ENCODE measurements at regions not wholly inside any gene's neighbourhood (a gene's known extent, or its start where the extent isn't known, plus 50 kb on each side); places are given as distances from the start of the nearest gene placed in this dataset.

GRCh38 chr1:218677026-218677425 lies 331.9 kb downstream of the TGFB2 start:
- DNase-seq (ENCODE audit: low read depth in 2 of 2) = no peak

GRCh38 chr1:218679391-218679790 lies 334.3 kb downstream of the TGFB2 start:
- no peak for DNase-seq (ENCODE audit: low read depth in 2 of 2)

- no peak for DNase-seq (ENCODE audit: low read depth in 2 of 2)
Observed at GRCh38 chr1:218679988-218680748, 335.0 kb downstream of the TGFB2 start.

DNA sequence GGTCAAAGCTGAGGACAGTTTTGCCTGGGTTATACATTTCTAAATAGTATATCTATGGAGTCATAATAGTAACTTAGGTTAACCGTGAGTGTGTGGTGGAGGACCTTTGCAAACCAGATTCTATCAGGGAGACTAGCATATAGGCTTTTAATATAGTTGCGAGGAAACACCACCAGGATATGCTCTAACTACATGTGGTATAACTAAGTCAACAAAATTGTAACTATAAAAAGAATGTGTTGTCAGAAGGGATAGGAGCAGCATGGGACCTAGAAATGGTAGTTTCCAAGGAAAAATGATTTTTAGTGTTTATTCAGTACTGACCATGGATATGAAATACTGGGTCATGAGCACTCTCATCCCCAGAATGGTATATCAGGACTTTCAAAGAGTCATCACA lies 338.1 kb downstream of the TGFB2 start:
- DNase-seq (ENCODE audit: low read depth in 2 of 2) = no peak

DNA sequence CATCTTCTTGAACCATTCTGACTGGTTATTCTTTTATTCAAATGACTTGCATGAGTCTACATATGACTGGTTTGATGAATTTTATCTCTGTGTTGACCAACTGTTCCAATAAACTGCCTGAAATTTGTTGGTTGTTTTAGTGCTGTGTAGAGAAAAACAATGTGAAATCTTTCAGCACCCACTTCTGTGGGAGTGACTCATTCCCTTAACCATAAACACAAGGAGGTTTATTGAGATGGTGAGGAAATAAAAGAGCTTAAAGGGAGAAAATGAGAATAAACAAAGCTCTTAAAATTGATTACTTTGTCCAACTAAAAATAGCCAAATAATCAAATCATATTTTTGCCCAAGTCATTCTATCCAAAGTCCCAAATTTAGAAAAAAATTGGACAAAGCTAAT lies 341.1 kb downstream of the TGFB2 start:
- DNase-seq (ENCODE audit: low read depth in 2 of 2) = peak; percentile 63 to 70

GRCh38 chr1:218686761-218687160 lies 341.6 kb downstream of the TGFB2 start:
- no peak for DNase-seq (ENCODE audit: low read depth in 2 of 2)

GRCh38 chr1:218692808-218693207 lies 347.7 kb downstream of the TGFB2 start:
- DNase-seq (ENCODE audit: low read depth in 2 of 2) = no peak

DNA sequence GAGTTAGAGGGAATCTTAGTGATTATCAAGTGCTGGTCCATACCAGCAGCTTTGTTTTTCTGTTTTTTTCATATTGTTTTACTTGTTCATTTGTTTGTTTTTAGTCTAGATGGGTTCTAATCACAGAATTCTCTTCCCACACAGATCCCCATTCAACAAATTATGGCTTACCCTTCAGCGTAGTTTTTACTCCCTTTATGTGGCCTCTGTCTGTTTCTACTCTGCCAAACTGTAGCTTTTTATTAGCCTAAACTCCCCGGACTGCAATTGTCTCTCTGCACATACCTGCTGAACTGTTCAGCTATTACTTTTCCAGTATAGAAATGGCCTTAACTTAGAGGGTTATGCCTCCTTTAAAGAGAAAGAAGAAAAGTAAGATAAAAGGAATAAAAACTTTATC lies 348.5 kb downstream of the TGFB2 start:
- DNase-seq (ENCODE audit: low read depth in 2 of 2) = no peak

DNA sequence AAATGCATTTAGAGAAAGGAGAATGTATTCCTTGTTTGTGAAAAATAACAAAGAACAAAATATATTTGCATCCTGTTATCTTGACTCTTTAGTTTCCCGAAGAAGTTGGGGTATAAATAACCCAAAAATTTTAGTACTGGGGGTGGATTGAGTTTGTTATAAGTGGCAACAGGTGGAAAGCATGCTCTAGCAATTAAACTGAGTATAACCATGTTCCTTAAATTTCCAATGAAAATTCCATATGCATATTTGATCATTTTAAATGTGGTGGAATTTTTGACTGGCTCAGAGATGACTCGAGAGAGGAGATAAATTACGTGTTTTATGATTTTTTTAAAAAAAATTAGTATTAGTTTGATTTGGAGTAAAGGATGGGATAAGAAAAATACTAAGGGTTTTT lies 348.9 kb downstream of the TGFB2 start:
- no peak for DNase-seq (ENCODE audit: low read depth in 2 of 2)

- no peak for DNase-seq (ENCODE audit: low read depth in 2 of 2)
Observed at GRCh38 chr1:218694636-218695035, 349.5 kb downstream of the TGFB2 start.

- no peak for DNase-seq (ENCODE audit: low read depth in 2 of 2)
Observed at GRCh38 chr1:218695525-218695924, 350.4 kb downstream of the TGFB2 start.

DNA sequence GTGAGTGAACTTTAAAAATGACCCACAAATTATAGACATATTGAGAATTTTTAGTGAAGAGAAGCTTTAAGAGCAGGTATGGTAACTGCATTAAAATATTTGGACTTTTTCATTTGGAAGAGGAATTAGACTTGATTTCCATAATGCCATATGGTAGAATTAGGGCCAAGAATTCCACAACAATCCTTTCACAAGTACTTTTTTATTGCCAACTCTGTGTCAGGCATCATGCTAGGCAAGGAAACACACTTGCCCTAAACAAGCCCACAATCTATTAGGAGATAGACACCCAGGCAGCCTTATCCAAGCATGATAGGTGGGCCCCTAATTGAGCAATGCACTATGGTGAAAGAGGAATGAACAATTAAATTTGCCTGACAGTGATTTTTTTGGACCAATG lies 353.0 kb downstream of the TGFB2 start:
- DNase-seq (ENCODE audit: low read depth in 2 of 2) = no peak

GRCh38 chr1:218699421-218699820 lies 354.3 kb downstream of the TGFB2 start:
- DNase-seq (ENCODE audit: low read depth in 2 of 2) = no peak

- no peak for DNase-seq (ENCODE audit: low read depth in 2 of 2)
Observed at GRCh38 chr1:218699865-218700264, 354.7 kb downstream of the TGFB2 start.

- DNase-seq (ENCODE audit: low read depth in 2 of 2) = no peak
Observed at GRCh38 chr1:218700666-218701065, 355.5 kb downstream of the TGFB2 start.

DNA sequence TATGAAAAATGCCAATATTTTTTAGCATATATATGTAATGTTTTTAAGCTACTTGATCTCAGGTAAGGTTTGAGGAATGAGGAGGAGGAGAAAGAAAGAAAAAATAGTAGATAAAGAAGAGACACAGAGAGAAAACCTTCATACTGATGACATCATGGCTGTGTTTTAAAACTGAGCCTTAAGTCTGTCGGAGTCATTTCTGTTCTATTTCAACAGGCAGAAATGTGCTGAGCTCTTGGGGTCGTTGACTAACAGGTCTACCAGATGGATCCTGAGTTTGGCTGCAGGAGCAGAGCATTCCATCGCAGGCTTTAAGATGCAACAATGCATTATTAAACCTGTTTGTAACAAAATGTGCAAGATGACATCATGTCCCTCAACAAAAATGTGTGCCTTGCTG lies 356.0 kb downstream of the TGFB2 start:
- no peak for DNase-seq (ENCODE audit: low read depth in 2 of 2)

- no peak for DNase-seq (ENCODE audit: low read depth in 2 of 2)
Observed at GRCh38 chr1:218702775-218703174, 357.6 kb downstream of the TGFB2 start.

- no peak for DNase-seq (ENCODE audit: low read depth in 2 of 2)
Observed at GRCh38 chr1:218703836-218704235, 358.7 kb downstream of the TGFB2 start.

GRCh38 chr1:218705391-218705790 lies 360.3 kb downstream of the TGFB2 start:
- DNase-seq (ENCODE audit: low read depth in 2 of 2) = no peak

- peak; percentile 99 for DNase-seq (ENCODE audit: low read depth in 2 of 2)
Observed at GRCh38 chr1:218705911-218706893, 361.1 kb downstream of the TGFB2 start.

GRCh38 chr1:218711001-218711400 lies 365.9 kb downstream of the TGFB2 start:
- no peak for DNase-seq (ENCODE audit: low read depth in 2 of 2)

DNA sequence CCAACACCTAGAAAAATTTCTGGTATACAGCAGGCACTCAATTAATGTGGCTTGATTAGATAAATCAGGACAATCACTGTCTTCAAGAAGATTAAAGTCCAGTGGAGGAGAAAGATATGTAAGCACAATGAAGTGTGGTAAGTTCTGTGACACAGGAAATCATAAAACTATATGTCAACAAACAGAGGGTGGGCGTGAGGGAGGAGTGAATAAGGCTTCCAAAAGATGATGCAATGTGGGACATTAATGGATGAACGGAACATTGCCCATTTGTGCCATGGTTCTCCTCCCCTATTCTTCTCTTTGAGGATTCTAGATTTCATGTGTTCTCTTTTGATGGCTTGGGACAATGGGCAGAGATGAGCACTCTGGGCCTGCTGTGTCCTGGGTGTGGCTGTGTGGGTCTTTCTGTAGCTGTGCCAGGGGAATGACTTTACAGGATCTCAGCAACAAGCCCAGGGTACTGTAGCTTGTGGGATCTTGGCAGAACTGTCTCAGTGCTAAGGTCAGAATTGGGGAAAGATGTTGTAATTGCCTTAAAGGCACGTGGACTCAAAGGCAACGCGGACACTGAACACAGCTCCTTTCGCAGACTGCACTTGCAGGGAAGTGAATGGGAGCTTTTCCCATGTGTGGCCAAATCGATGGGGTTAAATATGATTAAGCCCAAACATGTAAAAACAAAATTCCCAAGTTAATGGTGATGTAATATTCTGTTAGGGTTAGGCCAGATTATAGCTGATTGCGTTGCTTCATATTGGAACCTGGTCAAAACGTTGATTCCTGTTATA lies 366.9 kb downstream of the TGFB2 start:
- DNase-seq (ENCODE audit: low read depth in 2 of 2) = peak in 1 of 2 experiments; percentile 34
